ENCODE measurements at regions not wholly inside any gene's neighbourhood (a gene's known extent, or its start where the extent isn't known, plus 50 kb on each side); places are given as distances from the start of the nearest gene placed in this dataset.

DNA sequence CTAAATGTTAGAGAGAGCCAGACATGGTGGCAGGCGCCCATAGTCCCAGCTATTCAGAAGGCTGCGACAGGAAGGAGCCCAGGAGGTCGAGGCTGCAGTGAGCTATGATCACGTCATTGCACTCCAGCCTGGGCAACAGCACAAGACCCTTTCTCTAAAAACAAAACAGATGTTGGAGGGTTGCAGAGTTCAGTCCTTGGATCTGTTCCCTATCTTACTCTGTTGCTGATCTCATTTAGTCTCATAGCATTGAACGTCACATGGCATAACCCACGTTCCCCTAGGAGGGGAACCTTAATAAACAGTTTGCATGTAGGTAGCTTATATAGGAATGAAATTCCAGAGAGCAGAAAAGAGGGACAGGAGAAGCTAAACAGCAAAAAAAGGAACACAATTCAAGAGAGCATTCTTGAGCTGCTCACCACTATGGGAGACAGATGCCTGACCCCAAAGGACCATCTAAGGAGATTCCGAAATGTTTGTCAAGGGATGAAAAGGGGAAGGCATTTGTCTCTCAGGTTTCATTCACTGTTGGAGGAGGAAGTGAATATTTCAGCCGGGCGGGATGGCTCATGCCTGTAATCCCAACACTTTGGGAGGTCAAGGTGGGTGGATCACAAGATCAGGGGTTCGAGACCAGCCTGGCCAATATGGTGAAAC, 54.6 kb upstream of the PIM1 start:
- TF ChIP-seq, protein P1, sequence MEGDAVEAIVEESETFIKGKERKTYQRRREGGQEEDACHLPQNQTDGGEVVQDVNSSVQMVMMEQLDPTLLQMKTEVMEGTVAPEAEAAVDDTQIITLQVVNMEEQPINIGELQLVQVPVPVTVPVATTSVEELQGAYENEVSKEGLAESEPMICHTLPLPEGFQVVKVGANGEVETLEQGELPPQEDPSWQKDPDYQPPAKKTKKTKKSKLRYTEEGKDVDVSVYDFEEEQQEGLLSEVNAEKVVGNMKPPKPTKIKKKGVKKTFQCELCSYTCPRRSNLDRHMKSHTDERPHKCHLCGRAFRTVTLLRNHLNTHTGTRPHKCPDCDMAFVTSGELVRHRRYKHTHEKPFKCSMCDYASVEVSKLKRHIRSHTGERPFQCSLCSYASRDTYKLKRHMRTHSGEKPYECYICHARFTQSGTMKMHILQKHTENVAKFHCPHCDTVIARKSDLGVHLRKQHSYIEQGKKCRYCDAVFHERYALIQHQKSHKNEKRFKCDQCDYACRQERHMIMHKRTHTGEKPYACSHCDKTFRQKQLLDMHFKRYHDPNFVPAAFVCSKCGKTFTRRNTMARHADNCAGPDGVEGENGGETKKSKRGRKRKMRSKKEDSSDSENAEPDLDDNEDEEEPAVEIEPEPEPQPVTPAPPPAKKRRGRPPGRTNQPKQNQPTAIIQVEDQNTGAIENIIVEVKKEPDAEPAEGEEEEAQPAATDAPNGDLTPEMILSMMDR (IDR thresholded peaks at IDR 0.05 in 4 of 5, conservative IDR thresholded peaks at IDR 0.05 in 1 of 5), result no peak
- no peak for TF ChIP-seq POLR2A (IDR thresholded peaks at IDR 0.05)
- DNase-seq (no peak), ATAC-seq (no peak)
- Histone ChIP-seq H3K9me3 (no peaks in the 10 kb centered on the region), H3K27ac (no peak overlapping the region), H3K27me3 (no peaks in the 10 kb centered on the region), H3K36me3 (no peaks in the 10 kb centered on the region), H3K4me1 (no peaks in the 10 kb centered on the region), H3K4me3 (no peak overlapping the region)
- intact Hi-C loops (cut with DNase I; ENCODE audit: low total_unique reads), result no loop called here
- in situ Hi-C loops (cut with MboI; ENCODE audit: low sequenced_read_pairs in 4 of 4), result no loop called here

DNA sequence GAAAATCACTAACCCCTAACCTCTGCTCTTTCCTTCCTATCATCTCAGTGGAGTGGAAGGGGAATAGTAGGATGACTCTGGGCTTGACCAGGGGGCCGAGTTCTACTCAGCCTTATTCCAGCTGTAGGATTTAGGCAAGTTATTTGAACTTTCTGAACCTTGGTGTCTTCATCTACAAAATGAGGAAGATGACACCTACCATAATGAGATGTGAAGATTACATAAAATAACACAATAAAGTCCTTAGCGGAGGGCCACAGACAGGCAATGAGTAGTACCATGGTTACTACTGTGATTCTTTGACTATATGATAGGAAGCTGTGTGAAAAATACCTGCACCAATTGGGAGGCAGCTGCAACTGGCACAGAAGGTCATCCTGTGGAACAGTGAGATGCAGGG, 53.6 kb upstream of the PIM1 start:
- no peaks in the 10 kb centered on the region for H3K36me3 ChIP-seq
- no peaks in the 10 kb centered on the region for H3K4me1 ChIP-seq
- intact Hi-C loops (cut with DNase I; ENCODE audit: low total_unique reads), result no loop called here
- no peak overlapping the region for H3K4me3 ChIP-seq
- TF ChIP-seq, protein P1 (IDR thresholded peaks at IDR 0.05 in 4 of 5, conservative IDR thresholded peaks at IDR 0.05 in 1 of 5), result no peak
- no peak for TF ChIP-seq POLR2A (IDR thresholded peaks at IDR 0.05)
- in situ Hi-C loops (cut with MboI; ENCODE audit: low sequenced_read_pairs in 4 of 4), result no loop called here
- H3K27ac ChIP-seq, result no peak overlapping the region
- ATAC-seq (no peak), DNase-seq (no peak)
- H3K27me3 ChIP-seq, result no peaks in the 10 kb centered on the region
- no peaks in the 10 kb centered on the region for H3K9me3 ChIP-seq

DNA sequence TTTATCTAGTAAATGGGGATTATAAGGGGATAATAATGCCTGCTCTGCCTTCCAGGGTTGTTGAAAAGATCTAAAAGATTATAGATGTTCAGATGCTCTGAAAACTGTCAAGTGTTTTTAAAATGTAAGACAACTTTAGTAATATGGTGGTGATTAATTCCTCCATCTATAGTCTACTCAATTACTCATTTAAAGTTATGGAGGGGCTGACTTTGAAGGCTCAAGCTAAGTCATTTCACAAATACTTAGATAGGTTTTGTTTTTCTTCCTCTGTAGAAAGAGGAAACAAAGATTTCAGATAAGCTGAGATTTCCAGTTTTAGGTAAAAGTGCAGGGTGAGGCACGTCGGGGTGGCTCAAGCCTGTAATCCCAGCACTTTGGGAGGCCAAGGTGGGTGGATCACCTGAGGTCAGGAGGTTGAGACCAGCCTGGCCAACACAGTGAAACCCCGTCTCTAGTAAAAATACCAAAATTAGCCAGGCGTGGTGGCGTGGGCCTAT, 50.5 kb upstream of the PIM1 start:
- TF ChIP-seq, protein P1 (IDR thresholded peaks at IDR 0.05 in 4 of 5, conservative IDR thresholded peaks at IDR 0.05 in 1 of 5), result no peak
- TF ChIP-seq POLR2A (IDR thresholded peaks at IDR 0.05), result no peak
- in situ Hi-C loops (cut with MboI; ENCODE audit: low sequenced_read_pairs in 4 of 4) (no loop called here), intact Hi-C loops (cut with DNase I; ENCODE audit: low total_unique reads) (no loop called here)
- ATAC-seq, result no peak
- H3K36me3 ChIP-seq, result no peaks in the 10 kb centered on the region
- DNase-seq, result no peak
- H3K27ac ChIP-seq, result no peak overlapping the region
- no peak overlapping the region for H3K4me3 ChIP-seq
- H3K9me3 ChIP-seq, result no peaks in the 10 kb centered on the region
- no peaks in the 10 kb centered on the region for H3K27me3 ChIP-seq
- no peaks in the 10 kb centered on the region for H3K4me1 ChIP-seq
